ENCODE measurements at regions not wholly inside any gene's neighbourhood (a gene's known extent, or its start where the extent isn't known, plus 50 kb on each side); places are given as distances from the start of the nearest gene placed in this dataset.

DNA sequence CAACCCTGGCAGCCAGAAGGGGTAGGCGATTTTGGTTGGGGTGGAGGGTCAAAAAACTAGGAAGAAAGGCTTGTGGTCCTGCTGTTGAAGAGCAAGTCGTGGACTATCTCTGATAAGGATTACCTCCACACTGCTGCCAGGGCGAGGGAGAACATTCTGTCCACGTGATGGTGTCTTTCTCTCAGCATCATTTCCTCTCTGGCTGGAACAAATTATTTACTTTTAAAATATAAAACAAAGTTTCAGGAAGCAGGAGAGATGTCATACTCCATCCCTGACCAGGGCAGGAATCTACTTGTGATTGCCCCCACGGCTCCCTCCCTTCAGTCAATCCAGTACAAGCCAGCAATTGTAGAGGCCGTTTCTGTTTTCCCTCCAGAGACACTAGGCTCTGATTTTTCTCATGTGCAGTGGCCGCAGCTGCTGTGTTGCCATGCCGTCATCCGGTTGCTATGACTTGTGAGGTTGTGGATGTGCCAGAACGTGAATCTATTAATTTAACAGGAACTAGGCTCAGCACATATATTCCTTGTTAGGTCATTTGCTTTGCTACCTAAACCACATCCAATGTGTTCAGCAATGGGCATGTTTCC, 61.5 kb upstream of the PTGR2 start:
- no peak for TF ChIP-seq CTCF (IDR thresholded peaks at IDR 0.05; ENCODE audit: insufficient read depth, low read length, poor library complexity, severe bottlenecking)
- no peak for TF ChIP-seq EZH2phosphoT487 (conservative IDR thresholded peaks at IDR 0.05; ENCODE audit: low read length)

Measured in SU-DHL-6 (cell line).